ENCODE measurements at regions not wholly inside any gene's neighbourhood (a gene's known extent, or its start where the extent isn't known, plus 50 kb on each side); places are given as distances from the start of the nearest gene placed in this dataset.

GRCh38 chr2:217732992-217733391 is 269.8 kb downstream of the TNS1 start:
- Histone ChIP-seq H3K27me3 (replicated peaks; ENCODE audit: insufficient read depth) (no peaks in the 10 kb centered on the region), H3K27ac (peak overlapping the region in 1 of 2 donors; percentile 38), H3K9me3 (no peaks in the 10 kb centered on the region), H3K4me3 (no peak overlapping the region), H3K36me3 (no peaks in the 10 kb centered on the region), H3K4me1 (replicated peaks) (no peaks in the 10 kb centered on the region)
- TF ChIP-seq POLR2A (IDR thresholded peaks at IDR 0.05), result no peak
- no peak for TF ChIP-seq CTCF (IDR thresholded peaks at IDR 0.05)
- TF ChIP-seq POLR2AphosphoS5 (IDR thresholded peaks at IDR 0.05), result no peak
- DNase-seq (ENCODE audit: low spot score), result no peak
- 46% methylated on average over 3 of the region's 3 CpGs for WGBS
- intact Hi-C loops (cut with DNase I), result no loop called here

GRCh38 chr2:217731805-217732204 is 271.0 kb downstream of the TNS1 start:
- Histone ChIP-seq H3K36me3 (no peaks in the 10 kb centered on the region), H3K4me1 (replicated peaks) (no peaks in the 10 kb centered on the region), H3K4me3 (no peak overlapping the region), H3K9me3 (no peaks in the 10 kb centered on the region), H3K27me3 (replicated peaks; ENCODE audit: insufficient read depth) (no peaks in the 10 kb centered on the region), H3K27ac (no peak overlapping the region)
- 88% methylated on average over 2 of the region's 2 CpGs for WGBS
- TF ChIP-seq CTCF (IDR thresholded peaks at IDR 0.05), result no peak
- no peak for TF ChIP-seq POLR2A (IDR thresholded peaks at IDR 0.05)
- TF ChIP-seq POLR2AphosphoS5 (IDR thresholded peaks at IDR 0.05), result no peak
- DNase-seq (ENCODE audit: low spot score), result no peak
- intact Hi-C loops (cut with DNase I), result no loop called here

GRCh38 chr2:217729421-217730053 is 273.3 kb downstream of the TNS1 start:
- H3K36me3 ChIP-seq, result no peaks in the 10 kb centered on the region
- no peaks in the 10 kb centered on the region for H3K27me3 ChIP-seq (replicated peaks; ENCODE audit: insufficient read depth)
- intact Hi-C loops (cut with DNase I), result loop anchor here (5.0 kb wide), 1 partner anchor 207 kb away; no protein-coding TSS in a partner anchor
- no peak overlapping the region for H3K27ac ChIP-seq
- no peaks in the 10 kb centered on the region for H3K4me1 ChIP-seq (replicated peaks)
- TF ChIP-seq POLR2A (IDR thresholded peaks at IDR 0.05), result no peak
- DNase-seq (ENCODE audit: low spot score), result no peak
- no peak overlapping the region for H3K4me3 ChIP-seq
- 36% methylated on average over 5 of the region's 5 CpGs for WGBS
- no peaks in the 10 kb centered on the region for H3K9me3 ChIP-seq

GRCh38 chr2:217727801-217728200 is 275.0 kb downstream of the TNS1 start:
- H3K4me1 ChIP-seq (replicated peaks), result no peaks in the 10 kb centered on the region
- intact Hi-C loops (cut with DNase I), result loop anchor here (5.0 kb wide), 1 partner anchor 206 kb away; no protein-coding TSS in a partner anchor
- no peaks in the 10 kb centered on the region for H3K36me3 ChIP-seq
- H3K9me3 ChIP-seq, result no peaks in the 10 kb centered on the region
- H3K27ac ChIP-seq, result no peak overlapping the region
- no peaks in the 10 kb centered on the region for H3K27me3 ChIP-seq (replicated peaks; ENCODE audit: insufficient read depth)
- no peak overlapping the region for H3K4me3 ChIP-seq
- no peak for DNase-seq (ENCODE audit: low spot score)
- WGBS, result 95% methylated on average over 7 of the region's 7 CpGs
- TF ChIP-seq POLR2AphosphoS5 (IDR thresholded peaks at IDR 0.05), result no peak
- no peak for TF ChIP-seq CTCF (IDR thresholded peaks at IDR 0.05)
- TF ChIP-seq POLR2A (IDR thresholded peaks at IDR 0.05), result no peak

GRCh38 chr2:217725409-217725808 is 277.4 kb downstream of the TNS1 start:
- Histone ChIP-seq H3K9me3 (no peaks in the 10 kb centered on the region), H3K4me3 (no peak overlapping the region), H3K4me1 (replicated peaks) (no peaks in the 10 kb centered on the region), H3K27me3 (replicated peaks; ENCODE audit: insufficient read depth) (no peaks in the 10 kb centered on the region), H3K36me3 (no peaks in the 10 kb centered on the region), H3K27ac (no peak overlapping the region)
- intact Hi-C loops (cut with DNase I), result loop anchor here (5.0 kb wide), 1 partner anchor 203 kb away; no protein-coding TSS in a partner anchor
- TF ChIP-seq POLR2A (IDR thresholded peaks at IDR 0.05) (no peak), POLR2AphosphoS5 (IDR thresholded peaks at IDR 0.05) (no peak), CTCF (IDR thresholded peaks at IDR 0.05) (no peak)
- WGBS, result 87% methylated on average over 4 of the region's 4 CpGs
- DNase-seq (ENCODE audit: low spot score), result no peak

Data from prostate gland (tissue), 2 donors.